ENCODE measurements at regions not wholly inside any gene's neighbourhood (a gene's known extent, or its start where the extent isn't known, plus 50 kb on each side); places are given as distances from the start of the nearest gene placed in this dataset.

DNA sequence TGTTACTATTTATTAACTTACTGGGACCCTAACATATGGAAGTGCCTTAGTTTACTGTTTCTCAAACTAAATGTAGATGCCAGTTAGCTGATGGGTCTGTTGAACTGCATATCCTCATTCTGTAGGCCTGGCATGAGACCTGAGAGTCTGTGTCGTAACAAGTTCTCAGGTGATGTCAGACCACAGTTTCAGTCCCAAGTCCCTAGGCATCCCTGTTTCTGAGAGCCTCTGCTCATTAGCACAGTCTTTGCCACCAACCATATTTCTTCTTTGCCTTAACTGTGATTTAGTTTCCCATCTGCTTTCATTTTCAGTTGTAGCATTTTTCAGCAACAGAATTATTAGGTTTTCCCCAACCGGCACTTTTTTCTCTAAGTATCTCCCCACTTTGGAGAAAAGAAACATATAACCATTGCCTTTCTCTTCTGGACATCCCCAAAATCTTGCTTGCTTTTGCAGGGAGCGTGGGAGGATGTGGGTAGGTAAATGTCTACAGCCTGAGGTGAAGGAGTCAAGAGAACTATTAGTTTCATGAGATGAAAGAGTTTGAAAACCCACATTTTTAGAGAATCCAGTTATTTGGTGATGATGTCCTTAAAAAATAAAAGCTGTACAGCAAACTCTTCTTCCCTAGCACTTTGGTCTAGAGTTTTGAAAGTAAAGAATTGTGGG is 74.6 kb downstream of the NUDT12 start:
- no peak overlapping the region for H3K4me3 ChIP-seq (ENCODE audit: low read depth, low read length)
- no peak for DNase-seq (ENCODE audit: low read depth)
- TF ChIP-seq POLR2A (IDR thresholded peaks at IDR 0.05; ENCODE audit: extremely low read depth, insufficient read length): no peak
- TF ChIP-seq MYC (IDR thresholded peaks at IDR 0.05; ENCODE audit: low read depth, low read length): no peak
- TF ChIP-seq, protein P1, sequence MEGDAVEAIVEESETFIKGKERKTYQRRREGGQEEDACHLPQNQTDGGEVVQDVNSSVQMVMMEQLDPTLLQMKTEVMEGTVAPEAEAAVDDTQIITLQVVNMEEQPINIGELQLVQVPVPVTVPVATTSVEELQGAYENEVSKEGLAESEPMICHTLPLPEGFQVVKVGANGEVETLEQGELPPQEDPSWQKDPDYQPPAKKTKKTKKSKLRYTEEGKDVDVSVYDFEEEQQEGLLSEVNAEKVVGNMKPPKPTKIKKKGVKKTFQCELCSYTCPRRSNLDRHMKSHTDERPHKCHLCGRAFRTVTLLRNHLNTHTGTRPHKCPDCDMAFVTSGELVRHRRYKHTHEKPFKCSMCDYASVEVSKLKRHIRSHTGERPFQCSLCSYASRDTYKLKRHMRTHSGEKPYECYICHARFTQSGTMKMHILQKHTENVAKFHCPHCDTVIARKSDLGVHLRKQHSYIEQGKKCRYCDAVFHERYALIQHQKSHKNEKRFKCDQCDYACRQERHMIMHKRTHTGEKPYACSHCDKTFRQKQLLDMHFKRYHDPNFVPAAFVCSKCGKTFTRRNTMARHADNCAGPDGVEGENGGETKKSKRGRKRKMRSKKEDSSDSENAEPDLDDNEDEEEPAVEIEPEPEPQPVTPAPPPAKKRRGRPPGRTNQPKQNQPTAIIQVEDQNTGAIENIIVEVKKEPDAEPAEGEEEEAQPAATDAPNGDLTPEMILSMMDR (IDR thresholded peaks at IDR 0.05; ENCODE audit: low read depth, low read length): no peak
- no peak for TF ChIP-seq MAX (IDR thresholded peaks at IDR 0.05; ENCODE audit: low read depth, low read length)

- DNase-seq (ENCODE audit: low read depth): no peak
- TF ChIP-seq POLR2A (IDR thresholded peaks at IDR 0.05; ENCODE audit: extremely low read depth, insufficient read length) (no peak), MYC (IDR thresholded peaks at IDR 0.05; ENCODE audit: low read depth, low read length) (no peak), MAX (IDR thresholded peaks at IDR 0.05; ENCODE audit: low read depth, low read length) (no peak)
- TF ChIP-seq, protein P1 (IDR thresholded peaks at IDR 0.05; ENCODE audit: low read depth, low read length): no peak
- no peak overlapping the region for H3K4me3 ChIP-seq (ENCODE audit: low read depth, low read length)
Observed at GRCh38 chr5:103487218-103487617, 75.4 kb downstream of the NUDT12 start.

DNA sequence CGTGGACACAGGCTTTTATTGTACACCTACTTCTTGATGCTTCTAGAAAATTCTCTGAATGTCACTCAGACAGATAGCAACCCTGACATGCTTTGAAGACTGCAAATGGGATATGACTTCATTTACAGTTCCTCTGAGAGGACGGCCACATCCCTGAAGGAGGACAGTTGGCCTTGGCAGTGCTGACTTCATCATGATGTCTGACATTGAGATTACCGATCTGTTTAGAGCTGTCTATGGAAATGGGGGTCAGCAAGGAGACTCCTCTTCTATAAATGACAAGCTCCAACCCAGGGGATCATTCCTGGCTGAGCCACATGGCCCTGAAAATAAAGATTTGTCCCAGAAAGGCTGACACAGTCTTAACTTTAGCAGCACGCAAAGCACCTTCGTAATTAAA is 75.8 kb downstream of the NUDT12 start:
- H3K4me3 ChIP-seq (ENCODE audit: low read depth, low read length): no peak overlapping the region
- no peak for TF ChIP-seq POLR2A (IDR thresholded peaks at IDR 0.05; ENCODE audit: extremely low read depth, insufficient read length)
- TF ChIP-seq MYC (IDR thresholded peaks at IDR 0.05; ENCODE audit: low read depth, low read length): no peak
- TF ChIP-seq, protein P1 (IDR thresholded peaks at IDR 0.05; ENCODE audit: low read depth, low read length): no peak
- no peak for TF ChIP-seq MAX (IDR thresholded peaks at IDR 0.05; ENCODE audit: low read depth, low read length)
- no peak for DNase-seq (ENCODE audit: low read depth)

GRCh38 chr5:103480246-103480645 is 82.3 kb downstream of the NUDT12 start:
- DNase-seq (ENCODE audit: low read depth): no peak
- no peak overlapping the region for H3K4me3 ChIP-seq (ENCODE audit: low read depth, low read length)
- TF ChIP-seq, protein P1 (IDR thresholded peaks at IDR 0.05; ENCODE audit: low read depth, low read length): no peak
- TF ChIP-seq POLR2A (IDR thresholded peaks at IDR 0.05; ENCODE audit: extremely low read depth, insufficient read length) (no peak), MYC (IDR thresholded peaks at IDR 0.05; ENCODE audit: low read depth, low read length) (no peak), MAX (IDR thresholded peaks at IDR 0.05; ENCODE audit: low read depth, low read length) (no peak)

GRCh38 chr5:103477678-103478077 is 84.9 kb downstream of the NUDT12 start:
- TF ChIP-seq MAX (IDR thresholded peaks at IDR 0.05; ENCODE audit: low read depth, low read length): no peak
- TF ChIP-seq POLR2A (IDR thresholded peaks at IDR 0.05; ENCODE audit: extremely low read depth, insufficient read length): no peak
- TF ChIP-seq, protein P1 (IDR thresholded peaks at IDR 0.05; ENCODE audit: low read depth, low read length): no peak
- no peak for TF ChIP-seq MYC (IDR thresholded peaks at IDR 0.05; ENCODE audit: low read depth, low read length)
- no peak overlapping the region for H3K4me3 ChIP-seq (ENCODE audit: low read depth, low read length)
- DNase-seq (ENCODE audit: low read depth): no peak

Data from NB4 (cell line).